Vagina (tissue), 2 donors: ENCODE measurements at regions not wholly inside any gene's neighbourhood (a gene's known extent, or its start where the extent isn't known, plus 50 kb on each side); places are given as distances from the start of the nearest gene placed in this dataset.

Source experiments
- DNase-seq, 2 donors: peaks; one replicate each; pipeline ENCODE4 v3.0.0-alpha.2; 2017; ENCODE audit errors: extremely low spot score in 2 of 2
- H3K27ac ChIP-seq: fragments of 200-600 bp; sonication (generic); one replicate; pipeline ENCODE4 v1.5.1; 2019
- H3K27me3 ChIP-seq: fragments of 200-600 bp; sonication (generic); one replicate; pipeline ENCODE4 v1.5.1; 2019
- H3K36me3 ChIP-seq, 2 donors: fragments of 200-600 bp; sonication (generic); one replicate each; pipeline ENCODE4 v1.5.1; 2017 to 2019
- H3K4me1 ChIP-seq: fragments of 200-600 bp; sonication (generic); one replicate; pipeline ENCODE4 v1.5.1; 2019
- H3K4me3 ChIP-seq, 2 donors: fragments of 200-600 bp; sonication (generic); 1 replicate in 1 of 2; 2 replicates in 1 of 2; pipeline ENCODE4 v1.5.1; 2016 to 2019
- H3K9me3 ChIP-seq: fragments of 200-600 bp; sonication (generic); one replicate; pipeline ENCODE4 v1.5.1; 2019
- POLR2A ChIP-seq, 2 donors: fragments of 450-650 bp; IDR thresholded peaks; one replicate each; pipeline ENCODE4 v1.6.1; 2017; ENCODE audit warnings: antibody characterized with exemption in 2 of 2, mild to moderate bottlenecking in 2 of 2, moderate library complexity in 2 of 2
- POLR2AphosphoS5 ChIP-seq, 2 donors: sonication (generic); formaldehyde crosslinking; IDR thresholded peaks; one replicate each; pipeline ENCODE4 v1.9.0; 2017; ENCODE audit warnings: antibody characterized with exemption in 2 of 2, mild to moderate bottlenecking in 2 of 2, low read depth in 1 of 2; ENCODE audit not compliant: insufficient read depth in 1 of 2
- intact Hi-C: fragments of 100-400 bp; cut with DNase I; formaldehyde crosslinking; loops from one replicate; pipeline ENCODE4 v1.15.1; 2023
- TF ChIP-seq, protein P1 (sequence below), 3 experiments: fragments of 450-650 bp in 2 of 3; fragments of 200-600 bp in 1 of 3; sonication (generic) in 1 of 3; IDR thresholded peaks; one replicate each; pipeline ENCODE4 v1.5.1; 2017 to 2019; ENCODE audit warnings: antibody characterized with exemption in 3 of 3, mild to moderate bottlenecking in 2 of 3, moderate library complexity in 2 of 3

DNA sequence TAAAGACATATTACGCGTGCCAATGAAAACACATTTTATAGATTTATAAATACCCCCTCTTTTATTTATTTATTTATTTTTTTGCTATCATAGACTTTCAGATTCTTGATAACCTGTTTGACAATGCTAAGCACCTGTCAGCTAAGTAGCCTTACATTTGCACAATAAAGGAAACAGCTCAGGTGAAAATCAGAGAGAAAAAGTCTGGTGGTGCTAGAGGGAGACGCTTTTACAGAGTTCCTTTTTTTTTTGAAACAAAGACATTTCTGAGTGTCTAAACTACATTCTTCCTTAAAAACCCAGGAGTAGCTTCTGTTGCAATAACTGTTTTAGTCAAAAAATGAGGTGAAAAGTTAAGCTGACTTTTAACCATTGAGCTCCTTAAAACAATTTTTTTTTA lies 1611.6 kb downstream of the NCAM2 start:
- H3K4me3 ChIP-seq = no peak overlapping the region
- no peaks in the 10 kb centered on the region for H3K4me1 ChIP-seq
- H3K27me3 ChIP-seq = no peaks in the 10 kb centered on the region
- TF ChIP-seq POLR2AphosphoS5 (IDR thresholded peaks at IDR 0.05; ENCODE audit: insufficient read depth in 1 of 2, low read depth in 1 of 2) (no peak), POLR2A (IDR thresholded peaks at IDR 0.05) (no peak)
- TF ChIP-seq, protein P1, sequence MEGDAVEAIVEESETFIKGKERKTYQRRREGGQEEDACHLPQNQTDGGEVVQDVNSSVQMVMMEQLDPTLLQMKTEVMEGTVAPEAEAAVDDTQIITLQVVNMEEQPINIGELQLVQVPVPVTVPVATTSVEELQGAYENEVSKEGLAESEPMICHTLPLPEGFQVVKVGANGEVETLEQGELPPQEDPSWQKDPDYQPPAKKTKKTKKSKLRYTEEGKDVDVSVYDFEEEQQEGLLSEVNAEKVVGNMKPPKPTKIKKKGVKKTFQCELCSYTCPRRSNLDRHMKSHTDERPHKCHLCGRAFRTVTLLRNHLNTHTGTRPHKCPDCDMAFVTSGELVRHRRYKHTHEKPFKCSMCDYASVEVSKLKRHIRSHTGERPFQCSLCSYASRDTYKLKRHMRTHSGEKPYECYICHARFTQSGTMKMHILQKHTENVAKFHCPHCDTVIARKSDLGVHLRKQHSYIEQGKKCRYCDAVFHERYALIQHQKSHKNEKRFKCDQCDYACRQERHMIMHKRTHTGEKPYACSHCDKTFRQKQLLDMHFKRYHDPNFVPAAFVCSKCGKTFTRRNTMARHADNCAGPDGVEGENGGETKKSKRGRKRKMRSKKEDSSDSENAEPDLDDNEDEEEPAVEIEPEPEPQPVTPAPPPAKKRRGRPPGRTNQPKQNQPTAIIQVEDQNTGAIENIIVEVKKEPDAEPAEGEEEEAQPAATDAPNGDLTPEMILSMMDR (IDR thresholded peaks at IDR 0.05) = no peak
- no peaks in the 10 kb centered on the region for H3K36me3 ChIP-seq
- no peak for DNase-seq
- intact Hi-C loops = no loop called here
- H3K9me3 ChIP-seq = no peaks in the 10 kb centered on the region
- H3K27ac ChIP-seq = no peak overlapping the region

DNA sequence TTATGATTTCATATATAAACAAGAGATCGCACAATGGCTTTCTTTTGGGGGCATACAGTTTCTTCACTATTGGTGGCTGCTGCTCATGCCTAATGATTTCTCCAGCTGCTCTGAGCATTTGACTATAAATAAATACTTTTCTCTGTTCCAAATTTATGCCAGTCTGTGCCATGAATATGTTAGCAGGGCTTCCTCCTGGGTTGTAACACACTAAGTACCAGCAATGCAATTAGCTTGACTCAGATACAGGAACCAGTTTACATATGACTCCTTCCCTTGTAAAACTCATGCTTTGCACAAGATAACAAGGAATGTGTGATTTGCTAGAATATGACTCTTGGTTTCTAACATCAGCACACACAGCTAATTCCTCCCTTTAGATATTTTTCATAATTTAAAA lies 1629.7 kb downstream of the NCAM2 start:
- Histone ChIP-seq H3K9me3 (no peaks in the 10 kb centered on the region), H3K27ac (no peak overlapping the region), H3K4me1 (no peaks in the 10 kb centered on the region), H3K36me3 (no peaks in the 10 kb centered on the region), H3K27me3 (no peaks in the 10 kb centered on the region), H3K4me3 (no peak overlapping the region)
- no peak for TF ChIP-seq POLR2A (IDR thresholded peaks at IDR 0.05)
- TF ChIP-seq, protein P1 (IDR thresholded peaks at IDR 0.05) = no peak
- TF ChIP-seq POLR2AphosphoS5 (IDR thresholded peaks at IDR 0.05; ENCODE audit: insufficient read depth in 1 of 2, low read depth in 1 of 2) = no peak
- intact Hi-C loops = no loop called here
- DNase-seq = no peak

DNA sequence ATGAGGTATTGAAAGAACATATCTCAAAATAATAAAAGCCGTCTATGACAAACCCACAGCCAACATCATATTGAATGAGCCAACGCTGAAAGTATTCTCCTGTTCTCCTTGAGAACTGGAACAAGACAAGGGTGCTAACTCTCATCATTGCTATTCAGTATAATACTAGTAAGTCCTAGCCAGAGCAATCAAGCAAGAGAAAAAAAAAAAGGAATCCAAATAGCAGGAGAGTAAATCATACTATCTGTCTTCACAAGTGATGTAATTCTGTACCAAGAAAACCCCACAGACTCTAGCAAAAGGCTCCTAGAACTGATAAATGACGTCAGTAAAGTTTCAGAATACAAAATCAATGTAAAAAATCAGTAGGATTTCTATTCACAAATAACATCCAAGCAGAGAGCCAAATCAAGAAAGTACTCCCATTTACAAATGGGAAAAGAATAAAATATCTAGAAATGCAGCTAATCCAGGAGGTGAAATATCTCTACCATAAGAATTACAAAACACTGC lies 1632.8 kb downstream of the NCAM2 start:
- Histone ChIP-seq H3K27ac (no peak overlapping the region), H3K36me3 (no peaks in the 10 kb centered on the region), H3K4me3 (no peak overlapping the region), H3K27me3 (no peaks in the 10 kb centered on the region), H3K9me3 (no peaks in the 10 kb centered on the region), H3K4me1 (no peaks in the 10 kb centered on the region)
- no peak for TF ChIP-seq POLR2AphosphoS5 (IDR thresholded peaks at IDR 0.05; ENCODE audit: insufficient read depth in 1 of 2, low read depth in 1 of 2)
- TF ChIP-seq, protein P1 (IDR thresholded peaks at IDR 0.05) = no peak
- no peak for TF ChIP-seq POLR2A (IDR thresholded peaks at IDR 0.05)
- intact Hi-C loops = no loop called here
- no peak for DNase-seq

DNA sequence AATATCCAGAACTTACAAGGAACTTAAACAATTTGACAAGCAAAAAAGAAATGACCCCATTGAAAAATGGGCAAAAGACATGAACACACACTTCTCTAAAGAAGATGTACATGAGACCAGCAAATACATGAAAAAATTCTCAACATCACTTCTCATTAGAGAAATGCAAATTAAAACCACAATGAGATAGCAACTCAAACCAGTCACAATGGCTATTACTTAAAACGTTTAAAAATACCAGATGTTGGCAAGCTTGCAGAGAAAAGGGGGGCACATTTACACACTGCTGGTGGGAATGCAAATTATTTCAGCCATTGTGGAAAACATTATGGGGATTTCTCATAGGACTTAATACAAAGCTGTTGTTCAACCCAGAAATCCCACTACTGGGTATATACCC lies 1634.0 kb downstream of the NCAM2 start:
- Histone ChIP-seq H3K9me3 (no peaks in the 10 kb centered on the region), H3K36me3 (no peaks in the 10 kb centered on the region), H3K4me3 (no peak overlapping the region), H3K27me3 (no peaks in the 10 kb centered on the region), H3K27ac (no peak overlapping the region), H3K4me1 (no peaks in the 10 kb centered on the region)
- TF ChIP-seq POLR2AphosphoS5 (IDR thresholded peaks at IDR 0.05; ENCODE audit: insufficient read depth in 1 of 2, low read depth in 1 of 2) (no peak), POLR2A (IDR thresholded peaks at IDR 0.05) (no peak)
- DNase-seq = no peak
- intact Hi-C loops = no loop called here

DNA sequence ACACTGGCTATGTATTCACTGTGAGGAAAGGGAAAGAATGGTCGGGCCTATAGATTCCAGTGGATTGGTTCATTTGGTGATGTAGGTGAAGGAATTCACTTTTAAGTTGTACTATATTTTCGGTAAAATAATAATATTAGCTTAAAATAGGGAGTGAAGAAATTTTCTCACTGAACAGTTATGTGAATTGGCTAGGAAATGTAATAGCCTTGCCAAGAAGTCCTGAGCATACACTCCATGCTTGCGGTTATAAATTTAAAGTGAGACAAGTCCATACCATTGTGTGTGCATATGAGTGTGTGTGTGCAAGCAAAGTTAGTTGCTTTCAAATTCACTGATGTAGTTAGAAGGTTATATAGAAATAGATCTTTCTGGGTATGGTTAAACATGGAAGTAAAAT lies 1651.0 kb downstream of the NCAM2 start:
- no peaks in the 10 kb centered on the region for H3K4me1 ChIP-seq
- DNase-seq = no peak
- TF ChIP-seq, protein P1 (IDR thresholded peaks at IDR 0.05) = no peak
- TF ChIP-seq POLR2AphosphoS5 (IDR thresholded peaks at IDR 0.05; ENCODE audit: insufficient read depth in 1 of 2, low read depth in 1 of 2) = no peak
- no peak for TF ChIP-seq POLR2A (IDR thresholded peaks at IDR 0.05)
- no peaks in the 10 kb centered on the region for H3K36me3 ChIP-seq
- no peak overlapping the region for H3K4me3 ChIP-seq
- no peaks in the 10 kb centered on the region for H3K9me3 ChIP-seq
- no peaks in the 10 kb centered on the region for H3K27me3 ChIP-seq
- intact Hi-C loops = no loop called here
- no peak overlapping the region for H3K27ac ChIP-seq
